Caco-2 (cell line): ENCODE measurements at regions not wholly inside any gene's neighbourhood (a gene's known extent, or its start where the extent isn't known, plus 50 kb on each side); places are given as distances from the start of the nearest gene placed in this dataset.

ENCODE experiments used
- BruUV-seq: library from RNA; stranded (reverse); fragments of 400-500 nt; replicated peaks from 2 replicates; lab custom pipeline; 2021; lab: Mats Ljungman, UMichigan
- CTCF ChIA-PET: fragments of 300-600 bp; sonication (Branson Sonifier 250); formaldehyde crosslinking; loops from one replicate; lab custom pipeline; 2022; ENCODE audit warnings: antibody characterized with exemption; lab: Charles Lee
- POLR2A ChIA-PET: fragments of 300-600 bp; sonication (Branson Sonifier 250); formaldehyde crosslinking; loops from one replicate; lab custom pipeline; 2022; ENCODE audit warnings: antibody characterized with exemption; lab: Charles Lee
- DNase-seq, 2 experiments: peaks; one replicate each; pipeline versions ENCODE4 v3.0.0 to v3.0.0-alpha.2; 2020 to 2022
- H3K27me3 ChIP-seq: replicated peaks from 2 replicates; pipeline ENCODE4 v1.6.0; 2011; ENCODE audit warnings: low read length; ENCODE audit not compliant: control insufficient read depth, insufficient read depth
- H3K36me3 ChIP-seq: 2 replicates; pipeline ENCODE4 v1.5.1; 2011; ENCODE audit warnings: low read length; ENCODE audit not compliant: control insufficient read depth, insufficient read depth
- H3K4me1 ChIP-seq: fragments of 250-450 bp; sonication (Bioruptor Pico); 2 replicates; pipeline ENCODE4 v1.5.1; 2020; ENCODE audit warnings: mild to moderate bottlenecking
- H3K4me3 ChIP-seq: 2 replicates; pipeline ENCODE4 v1.5.1; 2011; ENCODE audit warnings: low read depth, mild to moderate bottlenecking, control low read depth, low read length
- H3K9me3 ChIP-seq: fragments of 250-450 bp; sonication (Bioruptor Pico); 2 replicates; pipeline ENCODE4 v1.5.1; 2020; ENCODE audit warnings: mild to moderate bottlenecking, moderate library complexity
- H3K27ac Mint-ChIP-seq: one replicate; pipeline ENCODE4 v1.8.0; 2022; ENCODE audit warnings: mixed read lengths; ENCODE audit not compliant: unreplicated experiment
- H3K27me3 Mint-ChIP-seq: one replicate; pipeline ENCODE4 v1.8.0; 2022; ENCODE audit warnings: mixed read lengths; ENCODE audit not compliant: insufficient read depth, unreplicated experiment
- H3K36me3 Mint-ChIP-seq: one replicate; pipeline ENCODE4 v1.8.0; 2022; ENCODE audit warnings: mild to moderate bottlenecking, mixed read lengths; ENCODE audit not compliant: insufficient read depth, unreplicated experiment
- H3K4me1 Mint-ChIP-seq: one replicate; pipeline ENCODE4 v1.8.0; 2022; ENCODE audit warnings: low read depth, mixed read lengths; ENCODE audit not compliant: unreplicated experiment
- H3K4me3 Mint-ChIP-seq: one replicate; pipeline ENCODE4 v1.8.0; 2022; ENCODE audit warnings: mild to moderate bottlenecking, moderate library complexity, mixed read lengths; ENCODE audit not compliant: unreplicated experiment
- H3K9me3 Mint-ChIP-seq: one replicate; pipeline ENCODE4 v1.8.0; 2022; ENCODE audit warnings: mixed read lengths; ENCODE audit not compliant: unreplicated experiment
- intact Hi-C: fragments of 100-400 bp; cut with micrococcal nuclease; formaldehyde crosslinking; loops from one replicate; pipeline ENCODE4 v1.10.0; 2022; ENCODE audit not compliant: unreplicated experiment
- TF ChIP-seq, protein P1 (sequence below), 2 experiments: fragments of 200-600 bp in 1 of 2; IDR thresholded peaks; 1 replicate in 1 of 2; 2 replicates in 1 of 2; pipeline versions ENCODE4 v1.5.1 to v1.8.0; 2011 to 2022; ENCODE audit warnings: antibody characterized with exemption in 1 of 2, control low read depth in 1 of 2, inconsistent platforms in 1 of 2, low read depth in 1 of 2, low read length in 1 of 2, mild to moderate bottlenecking in 1 of 2, moderate library complexity in 1 of 2; ENCODE audit not compliant: insufficient read depth in 1 of 2, severe bottlenecking in 1 of 2, unreplicated experiment in 1 of 2

DNA sequence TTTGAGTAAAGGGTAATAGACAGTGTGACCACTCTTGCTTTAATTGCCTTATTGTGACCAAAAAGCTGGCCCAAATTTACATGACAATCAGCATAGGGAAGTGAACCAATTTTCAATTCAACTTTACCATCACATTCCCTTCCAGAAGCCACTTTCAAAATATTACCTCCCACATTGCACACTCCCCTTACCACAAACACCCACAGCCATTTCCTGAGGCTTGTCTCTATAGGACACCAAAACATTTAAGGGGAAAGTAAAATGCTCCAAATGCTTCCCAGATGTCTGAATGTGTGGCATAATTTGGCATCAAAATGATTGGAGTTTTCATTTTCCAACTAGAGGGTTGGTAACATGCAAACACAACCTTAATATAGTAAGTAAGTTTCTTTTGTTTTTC is 616.1 kb downstream of the SLC4A3 start:
- ChIA-PET POLR2A (no interaction called here), CTCF (no interaction called here)
- no peaks in the 10 kb centered on the region for H3K4me1 ChIP-seq
- Mint-ChIP-seq H3K27ac (no peak overlapping the region), H3K36me3 (no peaks in the 10 kb centered on the region), H3K9me3 (no peaks in the 10 kb centered on the region), H3K27me3 (peaks cover 6% of the 10 kb centered on the region), H3K4me1 (no peaks in the 10 kb centered on the region), H3K4me3 (no peak overlapping the region)
- TF ChIP-seq, protein P1, sequence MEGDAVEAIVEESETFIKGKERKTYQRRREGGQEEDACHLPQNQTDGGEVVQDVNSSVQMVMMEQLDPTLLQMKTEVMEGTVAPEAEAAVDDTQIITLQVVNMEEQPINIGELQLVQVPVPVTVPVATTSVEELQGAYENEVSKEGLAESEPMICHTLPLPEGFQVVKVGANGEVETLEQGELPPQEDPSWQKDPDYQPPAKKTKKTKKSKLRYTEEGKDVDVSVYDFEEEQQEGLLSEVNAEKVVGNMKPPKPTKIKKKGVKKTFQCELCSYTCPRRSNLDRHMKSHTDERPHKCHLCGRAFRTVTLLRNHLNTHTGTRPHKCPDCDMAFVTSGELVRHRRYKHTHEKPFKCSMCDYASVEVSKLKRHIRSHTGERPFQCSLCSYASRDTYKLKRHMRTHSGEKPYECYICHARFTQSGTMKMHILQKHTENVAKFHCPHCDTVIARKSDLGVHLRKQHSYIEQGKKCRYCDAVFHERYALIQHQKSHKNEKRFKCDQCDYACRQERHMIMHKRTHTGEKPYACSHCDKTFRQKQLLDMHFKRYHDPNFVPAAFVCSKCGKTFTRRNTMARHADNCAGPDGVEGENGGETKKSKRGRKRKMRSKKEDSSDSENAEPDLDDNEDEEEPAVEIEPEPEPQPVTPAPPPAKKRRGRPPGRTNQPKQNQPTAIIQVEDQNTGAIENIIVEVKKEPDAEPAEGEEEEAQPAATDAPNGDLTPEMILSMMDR (IDR thresholded peaks at IDR 0.05; ENCODE audit: insufficient read depth in 1 of 2, low read depth in 1 of 2, low read length in 1 of 2, severe bottlenecking in 1 of 2, unreplicated experiment in 1 of 2), result no peak
- no peaks in the 10 kb centered on the region for H3K9me3 ChIP-seq
- DNase-seq, result no peak
- no peaks in the 10 kb centered on the region for H3K27me3 ChIP-seq
- no TSS peak for BruUV-seq
- intact Hi-C loops, result no loop called here
- H3K36me3 ChIP-seq, result no peaks in the 10 kb centered on the region
- H3K4me3 ChIP-seq, result no peak overlapping the region

DNA sequence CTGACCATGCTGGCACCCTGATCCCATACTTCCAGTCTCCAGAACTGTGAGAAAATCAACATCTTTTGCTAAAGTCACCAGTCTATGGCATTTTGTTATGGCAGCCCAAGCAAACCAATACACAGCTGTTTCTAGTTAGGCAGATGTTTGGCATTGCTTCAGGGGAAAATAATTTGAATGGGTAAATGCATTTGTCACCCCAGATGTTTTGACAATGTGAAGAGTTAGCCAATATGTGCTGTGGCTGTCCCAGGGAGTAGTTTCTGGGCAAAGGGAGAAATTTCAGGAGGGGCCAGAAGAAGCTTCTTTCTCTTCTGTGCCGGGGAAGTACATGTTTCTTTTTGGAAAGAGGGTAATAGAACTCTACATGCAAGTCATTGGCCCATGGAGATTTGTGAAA is 619.0 kb downstream of the SLC4A3 start:
- Histone ChIP-seq H3K9me3 (no peaks in the 10 kb centered on the region), H3K27me3 (no peaks in the 10 kb centered on the region), H3K4me1 (no peaks in the 10 kb centered on the region), H3K4me3 (no peak overlapping the region), H3K36me3 (no peaks in the 10 kb centered on the region)
- no peak for DNase-seq
- CTCF ChIA-PET, result no interaction called here
- Mint-ChIP-seq H3K36me3 (no peaks in the 10 kb centered on the region), H3K4me3 (no peak overlapping the region), H3K9me3 (no peaks in the 10 kb centered on the region), H3K4me1 (no peaks in the 10 kb centered on the region), H3K27me3 (peaks cover 15% of the 10 kb centered on the region), H3K27ac (no peak overlapping the region)
- POLR2A ChIA-PET, result no interaction called here
- TF ChIP-seq, protein P1 (IDR thresholded peaks at IDR 0.05; ENCODE audit: insufficient read depth in 1 of 2, low read depth in 1 of 2, low read length in 1 of 2, severe bottlenecking in 1 of 2, unreplicated experiment in 1 of 2), result no peak
- intact Hi-C loops, result no loop called here
- no TSS peak for BruUV-seq

DNA sequence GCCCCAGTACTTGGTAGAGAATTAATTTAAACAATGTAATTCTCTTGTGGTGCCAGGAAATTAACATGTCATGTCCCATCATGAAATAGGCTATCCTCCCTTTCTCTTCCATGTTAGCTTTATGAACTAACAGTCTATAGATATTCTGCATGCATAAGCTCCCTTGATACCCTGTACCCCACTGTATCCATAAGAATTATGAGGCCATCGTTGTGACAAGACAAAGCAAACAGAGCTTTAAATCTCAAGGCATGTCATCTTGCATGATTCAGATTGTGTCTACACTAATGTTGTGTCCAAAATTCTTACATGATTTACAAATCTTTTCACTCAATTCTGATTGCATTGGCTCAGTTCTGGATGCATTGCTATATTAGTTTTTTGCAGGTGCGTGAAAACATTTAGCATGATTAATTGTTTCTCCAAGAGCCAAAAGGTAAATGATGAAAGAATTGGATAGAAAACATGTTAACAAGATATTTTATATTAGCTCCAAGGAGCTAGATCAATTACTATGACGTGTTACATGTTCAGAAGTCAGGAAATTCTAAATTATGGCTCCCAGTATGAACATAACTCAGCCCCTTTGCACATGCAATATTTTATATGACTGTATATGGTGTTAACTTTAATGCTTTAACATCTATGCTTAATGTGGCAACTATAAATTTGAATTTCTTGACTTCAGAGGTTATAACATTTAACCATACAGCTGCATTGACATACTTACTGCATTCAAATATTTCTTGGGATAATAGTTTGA is 620.3 kb downstream of the SLC4A3 start:
- no peaks in the 10 kb centered on the region for H3K36me3 ChIP-seq
- TF ChIP-seq, protein P1 (IDR thresholded peaks at IDR 0.05; ENCODE audit: insufficient read depth in 1 of 2, low read depth in 1 of 2, low read length in 1 of 2, severe bottlenecking in 1 of 2, unreplicated experiment in 1 of 2), result no peak
- H3K27me3 ChIP-seq, result no peaks in the 10 kb centered on the region
- intact Hi-C loops, result no loop called here
- Mint-ChIP-seq H3K27me3 (peaks cover 16% of the 10 kb centered on the region), H3K9me3 (no peaks in the 10 kb centered on the region), H3K4me1 (no peaks in the 10 kb centered on the region), H3K36me3 (no peaks in the 10 kb centered on the region), H3K27ac (no peak overlapping the region), H3K4me3 (no peak overlapping the region)
- no peak overlapping the region for H3K4me3 ChIP-seq
- no peaks in the 10 kb centered on the region for H3K4me1 ChIP-seq
- DNase-seq, result no peak
- POLR2A ChIA-PET, result no interaction called here
- CTCF ChIA-PET, result no interaction called here
- no peaks in the 10 kb centered on the region for H3K9me3 ChIP-seq
- no TSS peak for BruUV-seq
